ENCODE measurements at regions not wholly inside any gene's neighbourhood (a gene's known extent, or its start where the extent isn't known, plus 50 kb on each side); places are given as distances from the start of the nearest gene placed in this dataset.

DNA sequence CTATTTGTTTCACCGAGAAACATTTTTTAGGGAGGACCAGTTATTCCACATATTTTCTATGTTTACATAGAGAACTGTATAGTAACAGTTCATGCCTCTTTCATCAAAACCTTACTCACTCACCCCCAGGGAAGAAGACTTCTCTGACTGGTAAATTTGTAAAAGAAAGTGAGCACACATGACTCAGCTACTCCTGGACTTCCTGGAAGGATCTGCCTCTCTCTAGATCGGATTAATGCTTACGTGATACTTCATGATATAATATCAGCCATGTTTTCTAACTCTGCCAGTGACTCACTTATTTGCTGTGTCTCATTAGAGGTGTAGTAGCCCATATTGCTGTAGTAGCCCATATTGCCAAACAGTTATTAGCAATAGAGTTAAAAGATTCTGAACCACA, 494.3 kb upstream of the ATXN7L3B start:
- no peak for DNase-seq (ENCODE audit: low spot score in 2 of 2)
- 39 to 45% methylated on average over 3 of the region's 3 CpGs for WGBS, 2 donors
- intact Hi-C loops (cut with DNase I; ENCODE audit: low total_unique reads) = no loop called here
- TF ChIP-seq POLR2A (IDR thresholded peaks at IDR 0.05) = no peak
- TF ChIP-seq, protein P1, sequence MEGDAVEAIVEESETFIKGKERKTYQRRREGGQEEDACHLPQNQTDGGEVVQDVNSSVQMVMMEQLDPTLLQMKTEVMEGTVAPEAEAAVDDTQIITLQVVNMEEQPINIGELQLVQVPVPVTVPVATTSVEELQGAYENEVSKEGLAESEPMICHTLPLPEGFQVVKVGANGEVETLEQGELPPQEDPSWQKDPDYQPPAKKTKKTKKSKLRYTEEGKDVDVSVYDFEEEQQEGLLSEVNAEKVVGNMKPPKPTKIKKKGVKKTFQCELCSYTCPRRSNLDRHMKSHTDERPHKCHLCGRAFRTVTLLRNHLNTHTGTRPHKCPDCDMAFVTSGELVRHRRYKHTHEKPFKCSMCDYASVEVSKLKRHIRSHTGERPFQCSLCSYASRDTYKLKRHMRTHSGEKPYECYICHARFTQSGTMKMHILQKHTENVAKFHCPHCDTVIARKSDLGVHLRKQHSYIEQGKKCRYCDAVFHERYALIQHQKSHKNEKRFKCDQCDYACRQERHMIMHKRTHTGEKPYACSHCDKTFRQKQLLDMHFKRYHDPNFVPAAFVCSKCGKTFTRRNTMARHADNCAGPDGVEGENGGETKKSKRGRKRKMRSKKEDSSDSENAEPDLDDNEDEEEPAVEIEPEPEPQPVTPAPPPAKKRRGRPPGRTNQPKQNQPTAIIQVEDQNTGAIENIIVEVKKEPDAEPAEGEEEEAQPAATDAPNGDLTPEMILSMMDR (IDR thresholded peaks at IDR 0.05) = no peak
- no peak overlapping the region for H3K4me3 ChIP-seq (ENCODE audit: low read depth, poor library complexity, severe bottlenecking)

DNA sequence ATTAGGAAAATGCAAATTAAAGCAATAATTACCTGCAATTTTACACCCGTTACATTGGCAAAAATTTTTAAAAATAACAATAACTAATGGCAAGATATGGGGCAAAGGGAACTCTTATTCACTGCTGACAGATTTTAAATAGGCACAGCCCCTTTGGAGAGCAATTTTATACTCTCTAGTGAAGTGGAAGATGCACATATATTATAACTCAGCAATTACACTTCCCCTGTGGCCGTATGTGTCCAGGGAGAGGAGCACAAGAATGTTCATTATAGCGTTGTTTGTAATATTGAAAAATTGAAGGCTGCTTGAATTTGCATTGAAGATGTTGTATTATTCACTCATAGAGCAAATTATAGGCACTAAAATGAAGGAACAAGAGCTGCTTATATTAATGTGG, 488.3 kb upstream of the ATXN7L3B start:
- H3K4me3 ChIP-seq (ENCODE audit: low read depth, poor library complexity, severe bottlenecking) = no peak overlapping the region
- WGBS, 2 donors = 69 to 74% methylated on average over 3 of the region's 3 CpGs
- no peak for DNase-seq (ENCODE audit: low spot score in 2 of 2)
- intact Hi-C loops (cut with DNase I; ENCODE audit: low total_unique reads) = no loop called here
- TF ChIP-seq, protein P1 (IDR thresholded peaks at IDR 0.05) = no peak
- TF ChIP-seq POLR2A (IDR thresholded peaks at IDR 0.05) = no peak

DNA sequence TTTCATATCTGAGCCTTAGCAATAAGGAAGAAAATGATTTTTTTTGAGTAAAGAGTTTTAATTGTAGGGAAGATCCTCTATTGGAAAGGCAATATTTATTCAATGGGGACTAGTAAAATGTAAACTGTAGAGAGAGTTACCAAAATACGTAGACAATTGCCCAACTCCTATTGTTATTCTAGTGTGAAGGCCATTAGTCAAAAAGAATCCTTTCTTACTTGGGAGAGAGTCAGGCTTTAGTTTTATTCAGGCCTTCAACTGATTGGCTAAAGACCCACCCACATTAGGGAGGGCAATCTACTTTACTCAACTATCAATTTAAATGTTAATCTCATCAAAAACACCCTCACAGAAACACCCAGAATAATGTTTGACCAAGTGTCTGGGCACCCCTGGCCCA, 485.8 kb upstream of the ATXN7L3B start:
- no peak overlapping the region for H3K4me3 ChIP-seq (ENCODE audit: low read depth, poor library complexity, severe bottlenecking)
- TF ChIP-seq POLR2A (IDR thresholded peaks at IDR 0.05) = no peak
- TF ChIP-seq, protein P1 (IDR thresholded peaks at IDR 0.05) = no peak
- intact Hi-C loops (cut with DNase I; ENCODE audit: low total_unique reads) = no loop called here
- no peak for DNase-seq (ENCODE audit: low spot score in 2 of 2)
- 77 to 83% methylated on average over 1 of the region's 1 CpG for WGBS, 2 donors

DNA sequence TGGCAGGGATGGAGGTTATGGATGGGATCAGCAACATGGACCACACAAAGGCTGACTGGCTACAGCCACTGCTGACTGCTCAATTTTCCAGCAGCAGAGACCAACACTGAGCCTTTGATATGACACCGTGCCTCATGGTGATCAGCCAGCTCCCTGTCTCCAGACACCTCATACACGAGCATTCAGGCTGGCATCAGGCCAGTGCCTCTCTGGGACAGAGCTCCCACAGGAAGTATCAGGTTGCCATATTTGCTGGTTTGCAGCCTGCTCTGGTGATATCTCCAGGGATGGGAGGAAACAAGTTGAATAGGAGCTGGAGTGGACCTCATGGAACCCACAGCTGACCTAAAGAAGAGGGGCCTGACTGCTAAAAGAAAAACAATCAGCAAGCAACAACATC, 471.2 kb upstream of the ATXN7L3B start:
- 54 to 72% methylated on average over 2 of the region's 2 CpGs for WGBS, 2 donors
- no peak for DNase-seq (ENCODE audit: low spot score in 2 of 2)

DNA sequence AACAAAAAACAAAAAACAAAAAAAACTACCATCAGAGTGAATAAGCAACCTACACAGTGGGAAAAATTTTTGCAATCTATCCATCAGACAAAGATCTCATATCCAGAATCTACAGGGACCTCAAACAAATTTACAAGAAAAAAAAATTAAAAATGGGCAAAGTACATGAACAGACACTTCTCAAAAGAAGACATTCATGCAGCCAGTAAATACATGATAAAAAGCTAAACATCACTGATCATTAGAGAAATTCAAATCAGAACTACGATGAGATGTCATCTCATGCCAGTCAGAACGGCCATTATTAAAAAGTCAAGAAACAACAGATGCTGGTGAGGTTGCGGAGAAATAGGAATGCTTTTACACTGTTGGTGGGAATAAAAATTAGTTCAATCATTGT, 466.5 kb upstream of the ATXN7L3B start:
- intact Hi-C loops (cut with DNase I; ENCODE audit: low total_unique reads) = loop anchor here (2.0 kb wide), 1 partner anchor 76 kb away; no protein-coding TSS in a partner anchor
- DNase-seq (ENCODE audit: low spot score in 2 of 2) = no peak
- WGBS, 2 donors = 92 to 97% methylated on average over 3 of the region's 3 CpGs
- TF ChIP-seq, protein P1 (IDR thresholded peaks at IDR 0.05) = no peak
- TF ChIP-seq POLR2A (IDR thresholded peaks at IDR 0.05) = no peak
- H3K4me3 ChIP-seq (ENCODE audit: low read depth, poor library complexity, severe bottlenecking) = no peak overlapping the region

More for the DNA sequence above, 471.2 kb upstream of the ATXN7L3B start:
- intact Hi-C loops (cut with DNase I; ENCODE audit: low total_unique reads) = no loop called here
- TF ChIP-seq POLR2A (IDR thresholded peaks at IDR 0.05) = no peak
- TF ChIP-seq, protein P1 (IDR thresholded peaks at IDR 0.05) = no peak
- no peak overlapping the region for H3K4me3 ChIP-seq (ENCODE audit: low read depth, poor library complexity, severe bottlenecking)

DNA sequence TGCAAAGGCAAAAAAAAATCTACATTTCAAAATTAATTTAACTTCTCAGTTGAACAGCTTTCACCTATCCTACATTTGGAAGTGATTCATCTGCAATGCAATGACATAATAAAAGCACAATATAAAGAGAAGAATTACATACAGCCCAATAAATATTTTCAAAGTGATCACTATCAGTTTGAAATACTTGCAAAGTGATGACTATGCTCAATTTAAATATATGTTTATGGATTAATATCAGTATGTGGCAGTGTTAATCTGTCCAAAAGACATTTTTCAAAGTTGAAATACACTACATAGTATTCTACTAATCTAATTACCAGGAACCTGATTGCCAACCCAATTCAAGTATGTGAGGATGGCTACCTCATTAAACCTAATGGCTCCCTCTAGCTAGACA, 460.7 kb upstream of the ATXN7L3B start:
- TF ChIP-seq, protein P1 (IDR thresholded peaks at IDR 0.05) = no peak
- TF ChIP-seq POLR2A (IDR thresholded peaks at IDR 0.05) = no peak
- intact Hi-C loops (cut with DNase I; ENCODE audit: low total_unique reads) = no loop called here
- DNase-seq (ENCODE audit: low spot score in 2 of 2) = no peak
- no peak overlapping the region for H3K4me3 ChIP-seq (ENCODE audit: low read depth, poor library complexity, severe bottlenecking)
